SK-N-SH (cell line): ENCODE measurements at regions not wholly inside any gene's neighbourhood (a gene's known extent, or its start where the extent isn't known, plus 50 kb on each side); places are given as distances from the start of the nearest gene placed in this dataset.

ENCODE experiments used
- CTCF ChIA-PET: fragments of 300-600, 350-600 bp; formaldehyde crosslinking; extraction: SDS; loops from one replicate; lab custom pipeline; 2021; lab: Yijun Ruan, JAX
- POLR2A ChIA-PET: fragments of 350-600 bp; sonication (Branson Sonifier 250); formaldehyde crosslinking; extraction: SDS; loops from one replicate; lab custom pipeline; 2020; ENCODE audit warnings: antibody characterized with exemption, inconsistent platforms; lab: Yijun Ruan, JAX
- DNase-seq: peaks from one replicate; pipeline ENCODE4 v3.0.0; 2012
- H2AFZ ChIP-seq: fragments of 200-600 bp; sonication (generic); 2 replicates; pipeline ENCODE4 v1.8.1; 2016; ENCODE audit warnings: antibody characterized with exemption, mild to moderate bottlenecking, low read depth
- H3F3A ChIP-seq: fragments of 200-600 bp; sonication (generic); replicated peaks from 2 replicates; pipeline ENCODE3; 2016; ENCODE audit warnings: antibody characterized with exemption, mild to moderate bottlenecking; ENCODE audit not compliant: insufficient read depth
- H3K27ac ChIP-seq, 2 experiments: fragments of 200-500 bp in 1 of 2; fragments of 200-600 bp in 1 of 2; sonication (Bioruptor generic) in 1 of 2; sonication (generic), shearing (Covaris generic) in 1 of 2; 2 replicates each; pipeline versions ENCODE4 v1.5.1 to v1.6.1; 2014 to 2016; ENCODE audit warnings: low read depth in 2 of 2, inconsistent platforms in 1 of 2, low read length in 1 of 2, mild to moderate bottlenecking in 1 of 2, mixed read lengths in 1 of 2
- H3K27me3 ChIP-seq: fragments of 200-600 bp; sonication (generic), shearing (Covaris generic); 2 replicates; pipeline ENCODE4 v1.6.1; 2016; ENCODE audit warnings: mixed run types; ENCODE audit not compliant: insufficient read depth
- H3K36me3 ChIP-seq, 2 experiments: fragments of 200-500 bp in 1 of 2; fragments of 200-600 bp in 1 of 2; sonication (Bioruptor generic) in 1 of 2; sonication (generic) in 1 of 2; replicated peaks in 1 of 2; 2 replicates each; pipeline versions ENCODE3 to v1.5.1; 2014 to 2016; ENCODE audit warnings: low read length in 1 of 2, mild to moderate bottlenecking in 1 of 2; ENCODE audit not compliant: insufficient read depth in 2 of 2, control insufficient read depth in 1 of 2
- H3K4me1 ChIP-seq, 2 experiments: fragments of 200-500 bp in 1 of 2; fragments of 200-600 bp in 1 of 2; sonication (Bioruptor generic) in 1 of 2; sonication (generic), shearing (Covaris generic) in 1 of 2; 2 replicates each; pipeline versions ENCODE4 v1.5.1 to v1.6.1; 2014 to 2016; ENCODE audit warnings: low read depth in 1 of 2, low read length in 1 of 2, mixed run types in 1 of 2; ENCODE audit not compliant: insufficient read depth in 2 of 2, control insufficient read depth in 1 of 2
- H3K4me2 ChIP-seq: fragments of 200-600 bp; sonication (generic), shearing (Covaris generic); 2 replicates; pipeline ENCODE4 v1.6.1; 2017; ENCODE audit warnings: mixed run types
- H3K4me3 ChIP-seq, 2 experiments: fragments of 200-500 bp in 1 of 2; fragments of 200-600 bp in 1 of 2; sonication (Bioruptor generic) in 1 of 2; sonication (generic), shearing (Covaris generic) in 1 of 2; 2 replicates each; pipeline versions ENCODE4 v1.5.1 to v1.8.1; 2014 to 2016; ENCODE audit warnings: low read depth in 2 of 2, inconsistent platforms in 1 of 2, low read length in 1 of 2, mild to moderate bottlenecking in 1 of 2, mixed read lengths in 1 of 2, moderate library complexity in 1 of 2
- H3K79me2 ChIP-seq: fragments of 200-600 bp; sonication (generic); 2 replicates; pipeline ENCODE4 v1.8.1; 2017; ENCODE audit warnings: mild to moderate bottlenecking; ENCODE audit not compliant: insufficient read depth
- H3K9ac ChIP-seq: fragments of 200-600 bp; sonication (generic); 2 replicates; pipeline ENCODE4 v1.6.1; 2017; ENCODE audit warnings: mixed run types
- H3K9me2 ChIP-seq: fragments of 200-600 bp; sonication (generic); 2 replicates; pipeline ENCODE4 v1.6.1; 2017; ENCODE audit warnings: mixed run types
- H3K9me3 ChIP-seq: fragments of 200-600 bp; sonication (generic); 2 replicates; pipeline ENCODE4 v1.6.1; 2017; ENCODE audit warnings: mixed run types, mild to moderate bottlenecking, moderate library complexity
- H4K20me1 ChIP-seq: fragments of 200-600 bp; sonication (generic); 2 replicates; pipeline ENCODE4 v1.6.1; 2017; ENCODE audit warnings: mild to moderate bottlenecking, mixed run types; ENCODE audit not compliant: insufficient read depth
- CTCF ChIP-seq: fragments of 200-600 bp; sonication (generic); IDR thresholded peaks from 2 replicates; pipeline ENCODE4 v1.6.1; 2017; ENCODE audit warnings: antibody characterized with exemption, mild to moderate bottlenecking, moderate library complexity
- ELF1 ChIP-seq: IDR thresholded peaks from 2 replicates; pipeline ENCODE4 v1.4.0; 2012
- EP300 ChIP-seq, 2 experiments: IDR thresholded peaks; 2 replicates each; pipeline versions ENCODE4 v1.4.0 to v1.6.1; 2012; ENCODE audit warnings: borderline replicate concordance in 1 of 2, low read depth in 1 of 2, low read length in 1 of 2
- FOSL2 ChIP-seq: IDR thresholded peaks from 2 replicates; pipeline ENCODE4 v1.4.0; 2012; ENCODE audit warnings: low read depth, mild to moderate bottlenecking, moderate library complexity, borderline replicate concordance
- FOXJ3 ChIP-seq: sonication (generic); formaldehyde crosslinking; IDR thresholded peaks from 2 replicates; pipeline ENCODE4 v1.5.1; 2020; ENCODE audit warnings: mild to moderate bottlenecking, missing genetic modification reagents
- FOXM1 ChIP-seq: IDR thresholded peaks from 2 replicates; pipeline ENCODE4 v1.4.0; 2012; ENCODE audit warnings: low read depth, mild to moderate bottlenecking
- GATA2 ChIP-seq: sonication (generic); formaldehyde crosslinking; IDR thresholded peaks from 2 replicates; pipeline ENCODE4 v1.5.0; 2020; ENCODE audit warnings: mild to moderate bottlenecking, missing genetic modification reagents
- IRF3 ChIP-seq: fragments of 150-350 bp; IDR thresholded peaks from 2 replicates; pipeline ENCODE4 v1.6.1; 2016; ENCODE audit warnings: mild to moderate bottlenecking, low read depth, low read length
- JUND ChIP-seq: IDR thresholded peaks from 2 replicates; pipeline ENCODE4 v1.4.0; 2012
- MAX ChIP-seq: IDR thresholded peaks from 2 replicates; pipeline ENCODE4 v1.4.0; 2012; ENCODE audit warnings: low read depth
- MXI1 ChIP-seq: IDR thresholded peaks from 2 replicates; pipeline ENCODE4 v1.6.1; 2012; ENCODE audit warnings: mild to moderate bottlenecking, low read depth, low read length, improper control_type of control experiment
- NFIC ChIP-seq: IDR thresholded peaks from 2 replicates; pipeline ENCODE4 v1.4.0; 2012; ENCODE audit warnings: borderline replicate concordance
- NRF1 ChIP-seq: IDR thresholded peaks from 2 replicates; pipeline ENCODE4 v1.6.1; 2012; ENCODE audit warnings: low read depth, mild to moderate bottlenecking, low read length
- RAD21 ChIP-seq: IDR thresholded peaks from 2 replicates; pipeline ENCODE4 v1.6.1; 2012; ENCODE audit warnings: mild to moderate bottlenecking, low read length
- RCOR1 ChIP-seq: fragments of 150-350 bp; IDR thresholded peaks from 2 replicates; pipeline ENCODE4 v1.6.1; 2017; ENCODE audit warnings: antibody characterized with exemption, low read length
- RXRA ChIP-seq: IDR thresholded peaks from 2 replicates; pipeline ENCODE4 v1.4.0; 2012; ENCODE audit warnings: low read depth, mild to moderate bottlenecking, borderline replicate concordance
- SIN3A ChIP-seq: IDR thresholded peaks from 2 replicates; pipeline ENCODE4 v1.6.1; 2012; ENCODE audit warnings: low read depth, mild to moderate bottlenecking, low read length, moderate library complexity, borderline replicate concordance
- SMC3 ChIP-seq: IDR thresholded peaks from 2 replicates; pipeline ENCODE4 v1.6.1; 2012; ENCODE audit warnings: low read depth, low read length, improper control_type of control experiment
- TCF12 ChIP-seq: IDR thresholded peaks from 2 replicates; pipeline ENCODE4 v1.4.0; 2012
- USF1 ChIP-seq: IDR thresholded peaks from 2 replicates; pipeline ENCODE4 v1.4.0; 2012; ENCODE audit warnings: low read depth, borderline replicate concordance
- USF2 ChIP-seq: fragments of 150-350 bp; IDR thresholded peaks from 2 replicates; pipeline ENCODE4 v1.6.1; 2017; ENCODE audit warnings: antibody characterized with exemption, low read length, low read depth, borderline replicate concordance
- YY1 ChIP-seq: IDR thresholded peaks from 2 replicates; pipeline ENCODE4 v1.4.0; 2012; ENCODE audit warnings: low read depth, mild to moderate bottlenecking
- WGBS: methylation state at CpG from one replicate; pipeline ENCODE4 v1.1.6; 2017; ENCODE audit warnings: low lambda C conversion rate; 5-methylcytosine and 5-hydroxymethylcytosine counted together

- TF ChIP-seq ELF1 (no peak), USF2 (no peak), FOXJ3 (CRISPR knock-in tag) (no peak), NFIC (no peak), MXI1 (no peak), RXRA (no peak), RCOR1 (no peak), RAD21 (no peak), JUND (no peak)
Measured at GRCh38 chr16:5841974-5842373, 744.4 kb upstream of the EEF2KMT start (continued).

- Histone ChIP-seq H4K20me1 (no peaks in the 10 kb centered on the region), H3K9me2 (no peaks in the 10 kb centered on the region), H3K4me1 (peaks cover 0 to 5% of the 10 kb centered on the region in 2 experiments; a peak in 1 of 4 replicates), H3K4me3 (no peak overlapping the region), H3F3A (no peaks in the 10 kb centered on the region), H3K27ac (no peak overlapping the region), H3K9me3 (no peaks in the 10 kb centered on the region), H3K36me3 (no peaks in the 10 kb centered on the region), H3K79me2 (no peaks in the 10 kb centered on the region), H3K27me3 (no peaks in the 10 kb centered on the region), H2AFZ (no peak overlapping the region), H3K4me2 (no peak overlapping the region), H3K9ac (no peak overlapping the region)
- ChIA-PET POLR2A (no interaction called here), CTCF (no interaction called here)
- DNase-seq: no peak
- TF ChIP-seq YY1: no peak
- TF ChIP-seq USF1: no peak
- TF ChIP-seq RAD21: no peak
- no peak for TF ChIP-seq MAX
- no peak for TF ChIP-seq GATA2 (CRISPR knock-in tag)
- WGBS: 26% methylated on average over 3 of the region's 3 CpGs
Measured at GRCh38 chr16:5838725-5839124, 741.1 kb upstream of the EEF2KMT start.

- no peak overlapping the region for H3K4me2 ChIP-seq
- H3K36me3 ChIP-seq: no peaks in the 10 kb centered on the region
- WGBS: 26% methylated on average over 7 of the region's 7 CpGs
- no peaks in the 10 kb centered on the region for H3K9me3 ChIP-seq
- H3K9ac ChIP-seq: no peak overlapping the region
- H3K9me2 ChIP-seq: no peaks in the 10 kb centered on the region
- no peak overlapping the region for H3K4me3 ChIP-seq
- ChIA-PET CTCF (no interaction called here), POLR2A (no interaction called here)
- no peak for DNase-seq
- peaks cover 0 to 5% of the 10 kb centered on the region in 2 experiments; a peak in 1 of 4 replicates for H3K4me1 ChIP-seq
- no peaks in the 10 kb centered on the region for H3F3A ChIP-seq
- H3K27ac ChIP-seq: no peak overlapping the region
- no peaks in the 10 kb centered on the region for H4K20me1 ChIP-seq
- H2AFZ ChIP-seq: no peak overlapping the region
- no peaks in the 10 kb centered on the region for H3K79me2 ChIP-seq
- no peaks in the 10 kb centered on the region for H3K27me3 ChIP-seq
- TF ChIP-seq EP300 (IDR thresholded peaks at IDR 0.05; ENCODE audit: borderline replicate concordance in 1 of 2, low read depth in 1 of 2, low read length in 1 of 2) (no peak), NFIC (no peak), JUND (no peak), CTCF (no peak), MXI1 (no peak), TCF12 (no peak), MAX (no peak), IRF3 (no peak), RAD21 (no peak), USF1 (no peak), SMC3 (no peak), SIN3A (no peak), FOSL2 (no peak), NRF1 (no peak), RXRA (no peak), FOXM1 (no peak)
Measured at GRCh38 chr16:5838071-5838470, 740.5 kb upstream of the EEF2KMT start.
